Esophagus squamous epithelium (tissue), 5 donors: ENCODE measurements at regions not wholly inside any gene's neighbourhood (a gene's known extent, or its start where the extent isn't known, plus 50 kb on each side); places are given as distances from the start of the nearest gene placed in this dataset.

ENCODE experiments used
- DNase-seq: peaks from one replicate; lab custom pipeline; 2025; lab: John Stamatoyannopoulos, UW
- H3K27ac ChIP-seq, 4 donors: fragments of 200-600 bp; sonication (generic); one replicate each; pipeline ENCODE4 v1.5.1; 2016 to 2019; ENCODE audit warnings: mild to moderate bottlenecking in 1 of 4
- H3K27me3 ChIP-seq, 4 donors: fragments of 200-600 bp; sonication (generic); 1 replicate in 3 of 4; 2 replicates in 1 of 4; pipeline versions ENCODE4 v1.5.1 to v1.6.0; 2017 to 2021; ENCODE audit warnings: antibody characterized with exemption in 1 of 4
- H3K36me3 ChIP-seq, 3 donors: fragments of 200-600 bp; sonication (generic); one replicate each; pipeline ENCODE4 v1.5.1; 2016 to 2019
- H3K4me1 ChIP-seq, 3 donors: fragments of 200-600 bp; sonication (generic); one replicate each; pipeline ENCODE4 v1.5.1; 2017 to 2019
- H3K4me3 ChIP-seq, 4 donors: fragments of 200-600 bp; sonication (generic); 1 replicate in 3 of 4; 2 replicates in 1 of 4; pipeline ENCODE4 v1.5.1; 2016 to 2019; ENCODE audit warnings: mild to moderate bottlenecking in 2 of 4, moderate library complexity in 1 of 4
- H3K9me3 ChIP-seq, 3 donors: fragments of 200-600 bp; sonication (generic); one replicate each; pipeline ENCODE4 v1.5.1; 2016 to 2019
- POLR2A ChIP-seq, 4 donors: fragments of 450-650 bp; IDR thresholded peaks; one replicate each; pipeline ENCODE4 v1.6.1; 2017; ENCODE audit warnings: antibody characterized with exemption in 4 of 4, mild to moderate bottlenecking in 4 of 4, moderate library complexity in 3 of 4
- WGBS, 2 donors: methylation state at CpG; one replicate each; pipeline ENCODE4 v1.1.5; 2018; 5-methylcytosine and 5-hydroxymethylcytosine counted together
- intact Hi-C: fragments of 100-400 bp; cut with DNase I; formaldehyde crosslinking; loops from one replicate; pipeline ENCODE4 v1.15.0; 2022
- TF ChIP-seq, protein P1 (sequence below), 6 experiments: fragments of 450-650 bp in 4 of 6; fragments of 200-600 bp in 2 of 6; sonication (generic) in 2 of 6; IDR thresholded peaks; one replicate each; pipeline ENCODE4 v1.5.1; 2016 to 2019; ENCODE audit warnings: antibody characterized with exemption in 6 of 6, mild to moderate bottlenecking in 4 of 6, moderate library complexity in 4 of 6
- donor health status: DM: yes; HTN: yes; CAD: no.

DNA sequence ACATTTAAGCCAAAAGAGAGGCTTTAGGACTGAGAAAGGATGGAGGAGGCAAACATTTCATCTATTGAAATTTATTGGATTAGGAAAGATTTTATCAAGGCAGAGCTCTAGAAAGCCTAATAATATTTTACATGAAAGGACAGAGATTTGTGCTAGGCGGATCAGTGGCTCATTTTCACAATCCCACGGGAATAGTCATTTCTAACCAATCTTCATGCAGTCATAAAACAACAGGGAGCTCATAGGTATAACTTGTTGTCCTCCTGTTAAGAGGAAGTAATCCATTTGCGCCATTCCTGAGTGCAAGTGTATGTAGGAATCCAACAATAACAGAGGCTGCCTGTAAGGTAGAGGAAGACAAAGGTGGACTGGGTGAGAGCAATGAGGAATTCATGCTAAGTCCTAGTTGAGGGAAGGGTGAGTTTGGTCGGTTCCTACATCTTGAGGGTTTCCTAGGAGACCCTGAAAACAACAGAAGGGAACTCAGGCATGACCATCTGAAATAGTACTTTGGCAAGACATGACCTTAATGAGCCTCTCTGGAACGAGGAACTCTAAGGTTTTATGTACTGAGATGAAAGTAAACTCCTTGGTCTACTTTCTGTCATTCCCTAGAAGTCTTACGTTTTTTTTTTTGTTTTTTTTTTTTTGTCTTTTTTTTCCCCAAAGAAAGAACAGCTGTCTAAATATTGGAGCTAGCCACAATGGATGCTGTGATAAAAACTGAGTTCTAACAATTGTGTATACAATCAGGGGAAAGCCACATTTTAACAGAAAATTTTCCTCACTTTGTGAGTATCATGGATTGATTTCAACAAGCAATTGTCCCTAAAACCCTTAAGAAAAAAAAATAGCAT is 89.7 kb downstream of the GEMIN8 start:
- intact Hi-C loops, result no loop called here
- no peak for DNase-seq
- no peaks in the 10 kb centered on the region for H3K9me3 ChIP-seq
- no peak overlapping the region for H3K27ac ChIP-seq
- TF ChIP-seq, protein P1, sequence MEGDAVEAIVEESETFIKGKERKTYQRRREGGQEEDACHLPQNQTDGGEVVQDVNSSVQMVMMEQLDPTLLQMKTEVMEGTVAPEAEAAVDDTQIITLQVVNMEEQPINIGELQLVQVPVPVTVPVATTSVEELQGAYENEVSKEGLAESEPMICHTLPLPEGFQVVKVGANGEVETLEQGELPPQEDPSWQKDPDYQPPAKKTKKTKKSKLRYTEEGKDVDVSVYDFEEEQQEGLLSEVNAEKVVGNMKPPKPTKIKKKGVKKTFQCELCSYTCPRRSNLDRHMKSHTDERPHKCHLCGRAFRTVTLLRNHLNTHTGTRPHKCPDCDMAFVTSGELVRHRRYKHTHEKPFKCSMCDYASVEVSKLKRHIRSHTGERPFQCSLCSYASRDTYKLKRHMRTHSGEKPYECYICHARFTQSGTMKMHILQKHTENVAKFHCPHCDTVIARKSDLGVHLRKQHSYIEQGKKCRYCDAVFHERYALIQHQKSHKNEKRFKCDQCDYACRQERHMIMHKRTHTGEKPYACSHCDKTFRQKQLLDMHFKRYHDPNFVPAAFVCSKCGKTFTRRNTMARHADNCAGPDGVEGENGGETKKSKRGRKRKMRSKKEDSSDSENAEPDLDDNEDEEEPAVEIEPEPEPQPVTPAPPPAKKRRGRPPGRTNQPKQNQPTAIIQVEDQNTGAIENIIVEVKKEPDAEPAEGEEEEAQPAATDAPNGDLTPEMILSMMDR (IDR thresholded peaks at IDR 0.05), result no peak
- no peak for TF ChIP-seq POLR2A (IDR thresholded peaks at IDR 0.05)
- peaks cover 0 to 16% (median 5%) of the 10 kb centered on the region in 3 donors for H3K4me1 ChIP-seq
- no peak overlapping the region for H3K4me3 ChIP-seq
- peaks cover 0 to 17% (median 1%) of the 10 kb centered on the region in 4 donors for H3K27me3 ChIP-seq
- 32 to 33% methylated on average over 6 of the region's 6 CpGs for WGBS, 2 donors
- H3K36me3 ChIP-seq, result no peaks in the 10 kb centered on the region

DNA sequence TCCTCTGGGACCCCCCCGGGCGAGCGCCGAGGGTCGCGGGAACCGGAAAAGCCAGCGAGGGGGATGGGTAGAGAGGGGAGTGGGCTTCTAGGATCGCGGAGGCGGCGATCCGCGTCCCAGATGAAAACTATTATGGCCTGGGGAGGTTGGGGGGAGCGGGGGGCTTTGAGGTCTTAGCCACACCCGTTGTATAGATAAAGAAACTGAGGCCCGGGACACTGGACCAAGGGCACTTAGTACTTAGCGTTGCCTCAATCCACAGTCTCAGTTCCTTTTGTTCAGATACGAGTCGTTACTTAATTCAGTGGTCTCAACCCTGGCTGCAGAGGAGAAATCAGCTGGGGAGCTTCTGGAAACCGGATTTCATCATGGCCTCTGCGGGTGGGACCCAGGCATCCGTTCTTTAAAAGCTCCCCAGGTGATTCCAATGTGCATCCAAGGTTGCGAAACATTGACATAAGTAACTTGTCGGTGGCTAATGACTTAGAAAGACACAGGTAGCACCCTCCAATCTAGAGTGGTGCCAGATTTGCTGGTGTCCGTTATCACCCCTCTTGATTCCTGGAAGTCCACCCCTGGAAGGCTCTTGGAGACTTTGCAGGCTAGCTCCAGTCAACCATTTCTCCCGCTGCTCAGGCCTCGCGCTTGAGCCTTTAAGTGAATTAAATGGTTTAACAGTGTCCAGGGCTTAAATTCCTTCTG is 90.7 kb downstream of the GEMIN8 start:
- peak overlapping the region; percentile 47 to 66 (median 56) for H3K4me3 ChIP-seq

GRCh38 chrX:13938051-13938828 is 91.5 kb downstream of the GEMIN8 start:
- TF ChIP-seq POLR2A (IDR thresholded peaks at IDR 0.05), result no peak
- TF ChIP-seq, protein P1 (IDR thresholded peaks at IDR 0.05), result no peak
- intact Hi-C loops, result no loop called here
- H3K36me3 ChIP-seq, result no peaks in the 10 kb centered on the region
- H3K27ac ChIP-seq, result peak overlapping the region; percentile 4 to 64 (median 44)
- H3K4me1 ChIP-seq, result peaks cover 0 to 16% (median 5%) of the 10 kb centered on the region in 3 donors
- no CpG with 5 or more reads among the region's 91 CpGs for WGBS, 2 donors
- H3K4me3 ChIP-seq, result peak overlapping the region; percentile 47 to 66 (median 56)
- DNase-seq, result no peak
- peaks cover 0 to 17% (median 1%) of the 10 kb centered on the region in 4 donors for H3K27me3 ChIP-seq
- H3K9me3 ChIP-seq, result no peaks in the 10 kb centered on the region

More for the DNA sequence above, 90.7 kb downstream of the GEMIN8 start:
- no peaks in the 10 kb centered on the region for H3K36me3 ChIP-seq
- peak overlapping the region in 1 of 4 donors; percentile 62 for H3K27ac ChIP-seq
- peaks cover 0 to 17% (median 1%) of the 10 kb centered on the region in 4 donors for H3K27me3 ChIP-seq
- WGBS, 2 donors, result 25 to 48% methylated on average over 6 to 14 of the region's 29 CpGs
- DNase-seq, result no peak
- H3K9me3 ChIP-seq, result no peaks in the 10 kb centered on the region
- no peak for TF ChIP-seq POLR2A (IDR thresholded peaks at IDR 0.05)
- TF ChIP-seq, protein P1 (IDR thresholded peaks at IDR 0.05), result no peak
- peaks cover 0 to 16% (median 5%) of the 10 kb centered on the region in 3 donors for H3K4me1 ChIP-seq
- intact Hi-C loops, result no loop called here

DNA sequence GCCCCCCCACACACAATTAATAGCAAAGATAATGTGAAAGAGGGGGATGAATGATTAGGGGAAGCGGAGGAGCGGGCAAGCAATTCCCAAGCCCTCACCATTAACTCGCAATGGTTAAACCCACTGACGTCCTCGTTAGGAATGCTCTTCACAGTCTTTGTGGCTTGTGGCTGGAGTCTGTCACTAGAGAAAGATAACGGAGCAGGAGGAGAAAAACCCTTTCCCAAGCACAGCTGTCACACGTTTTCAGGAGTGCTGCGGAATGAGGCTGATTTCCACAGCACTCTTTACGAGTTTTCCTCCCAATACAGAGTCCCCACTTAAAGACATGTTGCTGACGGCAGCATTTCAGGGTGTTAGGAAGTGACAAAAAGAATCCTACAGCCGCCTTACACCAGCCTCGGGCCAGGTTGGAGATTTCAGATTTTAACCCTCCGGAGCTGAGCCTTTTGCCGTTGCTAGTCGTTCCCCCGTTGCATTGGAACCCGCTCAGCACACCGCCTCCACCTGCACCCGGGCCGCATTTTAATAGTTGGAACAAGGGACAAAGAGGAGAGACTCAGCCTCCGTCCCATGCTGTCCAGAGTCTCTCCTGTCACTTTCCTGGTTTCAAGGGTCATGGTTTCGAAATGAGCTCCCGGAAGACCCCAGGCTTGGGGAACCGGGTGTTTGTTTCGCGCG is 92.2 kb downstream of the GEMIN8 start:
- Histone ChIP-seq H3K27me3 (peaks cover 0 to 17% (median 1%) of the 10 kb centered on the region in 4 donors), H3K4me1 (peaks cover 0 to 16% (median 5%) of the 10 kb centered on the region in 3 donors), H3K4me3 (peak overlapping the region; percentile 47 to 66 (median 56)), H3K27ac (peak overlapping the region; percentile 4 to 64 (median 44)), H3K9me3 (no peaks in the 10 kb centered on the region), H3K36me3 (no peaks in the 10 kb centered on the region)
- TF ChIP-seq, protein P1 (IDR thresholded peaks at IDR 0.05), result no peak
- TF ChIP-seq POLR2A (IDR thresholded peaks at IDR 0.05), result no peak
- no peak for DNase-seq
- intact Hi-C loops, result no loop called here
- 21 to 35% methylated on average over 15 to 21 of the region's 27 CpGs for whole genome bisulfite sequencing, 2 donors
